Calu3 (cell line): ENCODE measurements at regions not wholly inside any gene's neighbourhood (a gene's known extent, or its start where the extent isn't known, plus 50 kb on each side); places are given as distances from the start of the nearest gene placed in this dataset.

Experiments used
- BruUV-seq: library from RNA; stranded (reverse); fragments of 400-500 nt; replicated peaks from 2 replicates; lab custom pipeline; 2021; lab: Mats Ljungman, UMichigan
- CTCF ChIA-PET: fragments of 300-600 bp; sonication (Branson Sonifier 250); formaldehyde crosslinking; loops from one replicate; lab custom pipeline; 2022; ENCODE audit warnings: antibody characterized with exemption; lab: Charles Lee
- DNase-seq: peaks from one replicate; pipeline ENCODE4 v3.0.0; 2022
- H3K27ac Mint-ChIP-seq: one replicate; pipeline ENCODE4 v1.8.0; 2022; ENCODE audit warnings: mixed read lengths; ENCODE audit not compliant: unreplicated experiment
- H3K27me3 Mint-ChIP-seq: one replicate; pipeline ENCODE4 v1.8.0; 2022; ENCODE audit warnings: mixed read lengths; ENCODE audit not compliant: unreplicated experiment
- H3K36me3 Mint-ChIP-seq: one replicate; pipeline ENCODE4 v1.8.0; 2022; ENCODE audit warnings: mild to moderate bottlenecking, moderate library complexity, mixed read lengths; ENCODE audit not compliant: insufficient read depth, unreplicated experiment
- H3K4me1 Mint-ChIP-seq: one replicate; pipeline ENCODE4 v1.8.0; 2022; ENCODE audit warnings: mild to moderate bottlenecking, low read depth, mixed read lengths; ENCODE audit not compliant: unreplicated experiment
- H3K4me3 Mint-ChIP-seq: one replicate; pipeline ENCODE4 v1.8.0; 2022; ENCODE audit warnings: mild to moderate bottlenecking, low read depth, moderate library complexity, mixed read lengths; ENCODE audit not compliant: unreplicated experiment
- H3K9me3 Mint-ChIP-seq: one replicate; pipeline ENCODE4 v1.8.0; 2022; ENCODE audit warnings: low read depth, mixed read lengths; ENCODE audit not compliant: unreplicated experiment
- intact Hi-C: fragments of 100-400 bp; cut with micrococcal nuclease; formaldehyde crosslinking; loops from one replicate; pipeline ENCODE4 v1.10.0; 2022; ENCODE audit not compliant: unreplicated experiment
- TF ChIP-seq, protein P1 (sequence below): fragments of 200-600 bp; IDR thresholded peaks from one replicate; pipeline ENCODE4 v1.8.0; 2022; ENCODE audit warnings: antibody characterized with exemption; ENCODE audit not compliant: unreplicated experiment

DNA sequence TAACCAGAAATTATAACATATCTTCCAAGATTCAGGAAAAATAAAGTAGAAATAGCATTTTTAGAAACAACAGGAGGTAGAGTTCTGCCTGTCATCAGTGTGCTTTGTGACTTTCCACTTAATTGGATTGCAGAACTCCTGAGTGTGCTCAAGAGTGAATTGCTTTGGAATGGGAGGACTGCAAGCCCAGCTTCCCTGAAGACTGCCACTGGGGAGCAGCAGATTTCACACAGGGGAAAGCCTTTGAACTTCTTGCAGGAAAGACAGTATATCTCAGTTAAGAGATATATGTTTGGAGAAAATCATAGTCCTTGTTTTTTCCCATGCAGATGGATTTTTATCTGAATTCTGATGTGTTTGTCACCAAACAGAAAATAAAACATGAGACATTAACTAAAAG, 124.5 kb downstream of the TMEM168 start:
- no peaks in the 10 kb centered on the region for H3K36me3 Mint-ChIP-seq
- TF ChIP-seq, protein P1, sequence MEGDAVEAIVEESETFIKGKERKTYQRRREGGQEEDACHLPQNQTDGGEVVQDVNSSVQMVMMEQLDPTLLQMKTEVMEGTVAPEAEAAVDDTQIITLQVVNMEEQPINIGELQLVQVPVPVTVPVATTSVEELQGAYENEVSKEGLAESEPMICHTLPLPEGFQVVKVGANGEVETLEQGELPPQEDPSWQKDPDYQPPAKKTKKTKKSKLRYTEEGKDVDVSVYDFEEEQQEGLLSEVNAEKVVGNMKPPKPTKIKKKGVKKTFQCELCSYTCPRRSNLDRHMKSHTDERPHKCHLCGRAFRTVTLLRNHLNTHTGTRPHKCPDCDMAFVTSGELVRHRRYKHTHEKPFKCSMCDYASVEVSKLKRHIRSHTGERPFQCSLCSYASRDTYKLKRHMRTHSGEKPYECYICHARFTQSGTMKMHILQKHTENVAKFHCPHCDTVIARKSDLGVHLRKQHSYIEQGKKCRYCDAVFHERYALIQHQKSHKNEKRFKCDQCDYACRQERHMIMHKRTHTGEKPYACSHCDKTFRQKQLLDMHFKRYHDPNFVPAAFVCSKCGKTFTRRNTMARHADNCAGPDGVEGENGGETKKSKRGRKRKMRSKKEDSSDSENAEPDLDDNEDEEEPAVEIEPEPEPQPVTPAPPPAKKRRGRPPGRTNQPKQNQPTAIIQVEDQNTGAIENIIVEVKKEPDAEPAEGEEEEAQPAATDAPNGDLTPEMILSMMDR = no peak
- no peaks in the 10 kb centered on the region for H3K27me3 Mint-ChIP-seq
- no peak overlapping the region for H3K4me3 Mint-ChIP-seq
- intact Hi-C loops = no loop called here
- no peak for DNase-seq
- CTCF ChIA-PET = no interaction called here
- BruUV-seq = no TSS peak
- no peaks in the 10 kb centered on the region for H3K4me1 Mint-ChIP-seq
- no peaks in the 10 kb centered on the region for H3K9me3 Mint-ChIP-seq
- H3K27ac Mint-ChIP-seq = no peak overlapping the region

DNA sequence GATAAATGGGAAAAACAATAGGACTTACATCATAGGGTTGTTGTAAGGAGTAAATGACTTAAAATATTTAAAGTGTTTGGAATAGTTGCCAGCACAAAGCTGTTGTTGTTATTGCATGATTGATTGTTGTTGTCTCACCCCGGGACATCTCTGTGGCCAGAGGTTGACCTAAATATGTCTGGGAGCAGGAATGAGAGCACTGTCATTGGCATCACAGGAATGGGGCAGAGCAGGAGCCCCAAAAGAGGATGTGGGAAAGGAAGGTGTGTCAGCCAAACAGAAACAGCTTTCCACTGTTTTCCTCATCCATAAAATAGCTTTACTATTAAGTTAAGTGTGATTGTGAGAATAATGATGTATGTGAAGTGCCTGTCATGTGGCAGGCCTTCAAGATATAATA, 121.6 kb downstream of the TMEM168 start:
- no peaks in the 10 kb centered on the region for H3K36me3 Mint-ChIP-seq
- H3K4me1 Mint-ChIP-seq = no peaks in the 10 kb centered on the region
- no peaks in the 10 kb centered on the region for H3K27me3 Mint-ChIP-seq
- H3K4me3 Mint-ChIP-seq = no peak overlapping the region
- H3K27ac Mint-ChIP-seq = no peak overlapping the region
- no peaks in the 10 kb centered on the region for H3K9me3 Mint-ChIP-seq
- intact Hi-C loops = no loop called here
- no peak for DNase-seq
- BruUV-seq = no TSS peak
- CTCF ChIA-PET = interaction anchor here (0.7 kb wide), 1 partner anchor 138 kb away, joined by 3 read pairs; no protein-coding TSS in a partner anchor
- TF ChIP-seq, protein P1 = no peak

- no peak for DNase-seq
- TF ChIP-seq, protein P1 = no peak
- H3K9me3 Mint-ChIP-seq = no peaks in the 10 kb centered on the region
- no peaks in the 10 kb centered on the region for H3K27me3 Mint-ChIP-seq
- H3K27ac Mint-ChIP-seq = no peak overlapping the region
- intact Hi-C loops = no loop called here
- no peaks in the 10 kb centered on the region for H3K4me1 Mint-ChIP-seq
- BruUV-seq = no TSS peak
- no peaks in the 10 kb centered on the region for H3K36me3 Mint-ChIP-seq
- no peak overlapping the region for H3K4me3 Mint-ChIP-seq
- CTCF ChIA-PET = no interaction called here
These were observed 120.9 kb downstream of the TMEM168 start for GRCh38 chr7:112669306-112669705.

GRCh38 chr7:112670193-112670592, 120.0 kb downstream of the TMEM168 start:
- H3K4me1 Mint-ChIP-seq = no peaks in the 10 kb centered on the region
- intact Hi-C loops = no loop called here
- H3K36me3 Mint-ChIP-seq = no peaks in the 10 kb centered on the region
- DNase-seq = no peak
- TF ChIP-seq, protein P1 = no peak
- CTCF ChIA-PET = no interaction called here
- H3K27ac Mint-ChIP-seq = no peak overlapping the region
- H3K4me3 Mint-ChIP-seq = no peak overlapping the region
- BruUV-seq = no TSS peak
- no peaks in the 10 kb centered on the region for H3K27me3 Mint-ChIP-seq
- H3K9me3 Mint-ChIP-seq = no peaks in the 10 kb centered on the region
